Endothelial cell (in vitro differentiated cells): ENCODE measurements at regions not wholly inside any gene's neighbourhood (a gene's known extent, or its start where the extent isn't known, plus 50 kb on each side); places are given as distances from the start of the nearest gene placed in this dataset.

ENCODE experiments used
- DNase-seq: peaks from one replicate; pipeline ENCODE4 v3.0.0; 2021; ENCODE audit warnings: low spot score
- H3K27ac Mint-ChIP-seq: one replicate; pipeline ENCODE4 v1.8.0; 2021; ENCODE audit warnings: mixed read lengths, inconsistent platforms; ENCODE audit not compliant: unreplicated experiment
- H3K27me3 Mint-ChIP-seq: one replicate; pipeline ENCODE4 v1.8.0; 2021; ENCODE audit warnings: mild to moderate bottlenecking, moderate library complexity, mixed read lengths, inconsistent platforms; ENCODE audit not compliant: unreplicated experiment
- H3K36me3 Mint-ChIP-seq: one replicate; pipeline ENCODE4 v1.8.0; 2021; ENCODE audit warnings: mild to moderate bottlenecking, low read depth, mixed read lengths, inconsistent platforms; ENCODE audit not compliant: unreplicated experiment
- H3K4me1 Mint-ChIP-seq: one replicate; pipeline ENCODE4 v1.8.0; 2021; ENCODE audit warnings: mild to moderate bottlenecking, mixed read lengths, inconsistent platforms; ENCODE audit not compliant: unreplicated experiment
- H3K4me3 Mint-ChIP-seq: one replicate; pipeline ENCODE4 v1.8.0; 2021; ENCODE audit warnings: mild to moderate bottlenecking, mixed read lengths, inconsistent platforms; ENCODE audit not compliant: unreplicated experiment
- H3K9me3 Mint-ChIP-seq: one replicate; pipeline ENCODE4 v1.8.0; 2021; ENCODE audit warnings: mixed read lengths, inconsistent platforms; ENCODE audit not compliant: unreplicated experiment
- TF ChIP-seq, protein P1 (sequence below): fragments of 200-600 bp; sonication (generic); IDR thresholded peaks from one replicate; pipeline ENCODE4 v1.5.0; 2021; ENCODE audit warnings: antibody characterized with exemption; ENCODE audit not compliant: unreplicated experiment

DNA sequence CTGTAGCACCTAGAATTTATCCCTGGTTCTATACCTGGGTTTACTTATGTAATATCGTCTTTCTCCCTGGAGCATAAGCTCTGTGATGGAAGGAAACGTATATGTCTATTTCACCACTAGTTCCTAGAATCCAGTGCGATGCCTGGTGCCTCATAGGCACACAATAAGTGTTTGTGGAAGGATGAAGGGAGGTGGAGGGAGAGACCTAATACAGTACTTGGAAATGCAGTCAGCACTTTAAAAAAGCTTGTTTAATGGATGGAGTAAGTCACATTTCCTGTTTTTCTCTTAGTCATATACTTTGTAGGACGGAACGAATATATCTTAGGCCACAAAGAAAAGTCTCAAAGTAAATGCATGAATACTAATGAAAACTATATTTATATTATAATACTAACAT, 186.5 kb upstream of the HMGA2 start:
- Mint-ChIP-seq H3K27me3 (no peaks in the 10 kb centered on the region), H3K9me3 (no peaks in the 10 kb centered on the region), H3K4me3 (no peak overlapping the region), H3K4me1 (no peaks in the 10 kb centered on the region), H3K36me3 (no peaks in the 10 kb centered on the region), H3K27ac (no peak overlapping the region)
- TF ChIP-seq, protein P1, sequence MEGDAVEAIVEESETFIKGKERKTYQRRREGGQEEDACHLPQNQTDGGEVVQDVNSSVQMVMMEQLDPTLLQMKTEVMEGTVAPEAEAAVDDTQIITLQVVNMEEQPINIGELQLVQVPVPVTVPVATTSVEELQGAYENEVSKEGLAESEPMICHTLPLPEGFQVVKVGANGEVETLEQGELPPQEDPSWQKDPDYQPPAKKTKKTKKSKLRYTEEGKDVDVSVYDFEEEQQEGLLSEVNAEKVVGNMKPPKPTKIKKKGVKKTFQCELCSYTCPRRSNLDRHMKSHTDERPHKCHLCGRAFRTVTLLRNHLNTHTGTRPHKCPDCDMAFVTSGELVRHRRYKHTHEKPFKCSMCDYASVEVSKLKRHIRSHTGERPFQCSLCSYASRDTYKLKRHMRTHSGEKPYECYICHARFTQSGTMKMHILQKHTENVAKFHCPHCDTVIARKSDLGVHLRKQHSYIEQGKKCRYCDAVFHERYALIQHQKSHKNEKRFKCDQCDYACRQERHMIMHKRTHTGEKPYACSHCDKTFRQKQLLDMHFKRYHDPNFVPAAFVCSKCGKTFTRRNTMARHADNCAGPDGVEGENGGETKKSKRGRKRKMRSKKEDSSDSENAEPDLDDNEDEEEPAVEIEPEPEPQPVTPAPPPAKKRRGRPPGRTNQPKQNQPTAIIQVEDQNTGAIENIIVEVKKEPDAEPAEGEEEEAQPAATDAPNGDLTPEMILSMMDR: no peak
- DNase-seq: no peak

DNA sequence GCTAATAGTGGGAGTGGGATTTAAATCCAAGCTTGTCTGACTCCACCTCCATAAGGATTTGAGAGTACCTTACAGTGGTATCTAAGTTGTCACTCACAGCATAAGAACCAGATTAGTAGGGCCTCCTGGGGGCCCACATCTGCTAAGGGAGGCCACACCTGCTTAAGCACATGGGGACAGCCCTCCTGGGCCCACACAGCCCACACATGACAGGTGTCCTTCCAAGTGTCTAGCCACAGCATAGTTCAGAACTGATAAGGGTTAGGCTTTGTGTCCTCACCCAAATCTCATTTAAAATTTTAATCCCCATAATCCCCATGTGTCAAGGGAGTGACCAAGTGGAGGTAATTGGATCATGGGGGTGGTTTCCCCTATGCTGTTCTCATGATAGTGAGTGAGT, 186.0 kb upstream of the HMGA2 start:
- Mint-ChIP-seq H3K4me3 (no peak overlapping the region), H3K27ac (no peak overlapping the region), H3K36me3 (no peaks in the 10 kb centered on the region), H3K4me1 (no peaks in the 10 kb centered on the region), H3K27me3 (no peaks in the 10 kb centered on the region), H3K9me3 (no peaks in the 10 kb centered on the region)
- TF ChIP-seq, protein P1: no peak
- no peak for DNase-seq

DNA sequence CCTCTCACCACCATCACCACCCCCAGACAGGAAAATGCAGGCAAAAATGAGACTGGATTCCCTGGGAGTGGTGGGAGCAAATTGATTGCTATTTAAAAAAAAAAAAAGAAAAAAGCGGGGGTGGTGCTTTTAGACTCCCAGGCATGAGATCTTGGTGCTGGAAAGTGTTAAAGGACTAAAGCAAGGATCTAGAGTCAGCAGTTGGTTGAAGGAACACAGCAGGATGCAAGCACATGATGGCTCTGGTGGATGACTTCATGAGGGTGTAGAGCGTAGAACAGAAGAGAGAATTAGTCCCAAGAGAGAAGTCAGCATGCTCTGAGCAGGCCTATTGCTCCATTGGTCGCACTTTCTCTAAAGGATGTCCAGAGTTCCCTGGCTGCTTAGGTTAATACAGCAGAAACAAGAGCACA, 183.8 kb upstream of the HMGA2 start:
- Mint-ChIP-seq H3K27me3 (no peaks in the 10 kb centered on the region), H3K4me1 (no peaks in the 10 kb centered on the region), H3K27ac (no peak overlapping the region), H3K36me3 (no peaks in the 10 kb centered on the region), H3K4me3 (no peak overlapping the region), H3K9me3 (no peaks in the 10 kb centered on the region)
- no peak for DNase-seq
- TF ChIP-seq, protein P1: no peak

DNA sequence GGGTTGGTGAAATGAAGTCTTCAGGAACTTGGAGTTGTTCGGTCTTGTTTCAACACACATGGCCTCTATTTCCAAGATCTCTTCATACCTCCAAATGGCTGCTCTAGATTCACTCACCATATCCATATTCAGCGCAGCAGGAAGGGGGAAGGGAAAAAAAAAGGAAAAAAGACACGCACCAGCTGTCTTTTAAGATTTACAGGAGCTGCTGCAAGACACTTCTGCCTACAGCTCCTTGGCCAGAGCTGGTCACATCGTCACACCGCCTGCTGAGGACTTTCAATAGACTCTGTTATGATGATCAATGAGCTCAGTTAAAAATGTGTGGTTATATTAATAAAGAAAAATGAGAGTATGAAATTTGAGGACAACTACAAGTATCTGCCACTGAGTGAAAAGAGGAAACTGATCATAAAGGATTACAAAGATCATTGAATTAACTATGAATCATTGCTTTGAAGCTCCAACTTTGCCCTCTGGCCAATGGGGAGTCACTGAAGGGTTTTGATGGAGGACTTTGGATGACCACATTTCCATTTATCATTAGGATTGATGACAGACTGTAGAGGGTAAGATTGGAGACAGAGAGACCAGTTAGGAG, 182.1 kb upstream of the HMGA2 start:
- no peaks in the 10 kb centered on the region for H3K4me1 Mint-ChIP-seq
- TF ChIP-seq, protein P1: no peak

DNA sequence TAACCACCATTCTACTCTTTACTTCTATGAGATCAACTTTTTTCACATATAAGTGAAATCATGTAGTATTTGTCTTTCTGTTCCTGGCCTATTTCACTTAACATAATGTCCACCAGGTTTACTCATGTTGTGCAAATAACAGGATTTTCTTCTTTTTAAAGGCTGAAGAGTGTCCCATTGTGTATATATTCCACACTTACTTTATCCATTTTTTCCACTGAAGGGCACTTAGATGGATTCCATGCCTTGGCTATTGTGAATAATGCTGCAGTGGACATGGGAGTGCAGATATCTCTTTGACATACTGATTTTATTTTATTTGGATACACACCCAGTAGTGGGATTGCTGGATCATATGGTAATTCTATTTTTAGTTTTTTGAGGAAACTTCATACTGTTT, 181.1 kb upstream of the HMGA2 start:
- no peaks in the 10 kb centered on the region for H3K9me3 Mint-ChIP-seq
- H3K4me3 Mint-ChIP-seq: no peak overlapping the region
- H3K4me1 Mint-ChIP-seq: no peaks in the 10 kb centered on the region
- no peak for DNase-seq
- no peaks in the 10 kb centered on the region for H3K36me3 Mint-ChIP-seq
- no peaks in the 10 kb centered on the region for H3K27me3 Mint-ChIP-seq
- TF ChIP-seq, protein P1: no peak
- H3K27ac Mint-ChIP-seq: no peak overlapping the region

More for the DNA sequence above, 182.1 kb upstream of the HMGA2 start:
- DNase-seq: no peak
- Mint-ChIP-seq H3K9me3 (no peaks in the 10 kb centered on the region), H3K36me3 (no peaks in the 10 kb centered on the region), H3K27me3 (no peaks in the 10 kb centered on the region), H3K4me3 (no peak overlapping the region), H3K27ac (no peak overlapping the region)
